ENCODE measurements at regions not wholly inside any gene's neighbourhood (a gene's known extent, or its start where the extent isn't known, plus 50 kb on each side); places are given as distances from the start of the nearest gene placed in this dataset.
"Not testable (repeated sequence)": the region's sequence is repeated elsewhere in the genome, so short reads cannot be mapped to it uniquely, and the experiment has no call there.

- no peak for DNase-seq (ENCODE audit: low read depth in 2 of 2)
These were observed 332.2 kb upstream of the RBMS3 start for GRCh38 chr3:28948685-28949084.

GRCh38 chr3:28949580-28949979 lies 331.3 kb upstream of the RBMS3 start:
- no peak for DNase-seq (ENCODE audit: low read depth in 2 of 2)

GRCh38 chr3:28950614-28951013 lies 330.3 kb upstream of the RBMS3 start:
- no peak for DNase-seq (ENCODE audit: low read depth in 2 of 2)

- DNase-seq (ENCODE audit: low read depth in 2 of 2) = no peak
These were observed 328.9 kb upstream of the RBMS3 start for GRCh38 chr3:28951772-28952556.

GRCh38 chr3:28958656-28959055 lies 322.2 kb upstream of the RBMS3 start:
- DNase-seq (ENCODE audit: low read depth in 2 of 2) = no peak

GRCh38 chr3:28971156-28971555 lies 309.7 kb upstream of the RBMS3 start:
- DNase-seq (ENCODE audit: low read depth in 2 of 2) = no peak

- DNase-seq (ENCODE audit: low read depth in 2 of 2) = no peak
These were observed 307.9 kb upstream of the RBMS3 start for GRCh38 chr3:28972921-28973320.

GRCh38 chr3:28973609-28974008 lies 307.3 kb upstream of the RBMS3 start:
- DNase-seq (ENCODE audit: low read depth in 2 of 2) = no peak

- DNase-seq (ENCODE audit: low read depth in 2 of 2) = no peak
These were observed 302.8 kb upstream of the RBMS3 start for GRCh38 chr3:28978092-28978491.

GRCh38 chr3:28980131-28980530 lies 300.7 kb upstream of the RBMS3 start:
- no peak for DNase-seq (ENCODE audit: low read depth in 2 of 2)

- no peak for DNase-seq (ENCODE audit: low read depth in 2 of 2)
These were observed 300.2 kb upstream of the RBMS3 start for GRCh38 chr3:28980631-28981030.

GRCh38 chr3:28982906-28983305 lies 298.0 kb upstream of the RBMS3 start:
- DNase-seq (ENCODE audit: low read depth in 2 of 2) = no peak

GRCh38 chr3:28986922-28987321 lies 293.9 kb upstream of the RBMS3 start:
- no peak for DNase-seq (ENCODE audit: low read depth in 2 of 2)

GRCh38 chr3:28989646-28990089 lies 291.2 kb upstream of the RBMS3 start:
- DNase-seq (ENCODE audit: low read depth in 2 of 2) = no peak

- no peak for DNase-seq (ENCODE audit: low read depth in 2 of 2)
These were observed 286.5 kb upstream of the RBMS3 start for GRCh38 chr3:28994161-28994905.

GRCh38 chr3:29004885-29005599 lies 275.8 kb upstream of the RBMS3 start:
- no peak for DNase-seq (ENCODE audit: low read depth in 2 of 2)

GRCh38 chr3:29005862-29006261 lies 275.0 kb upstream of the RBMS3 start:
- no peak for DNase-seq (ENCODE audit: low read depth in 2 of 2)

- no peak for DNase-seq (ENCODE audit: low read depth in 2 of 2)
These were observed 269.4 kb upstream of the RBMS3 start for GRCh38 chr3:29011441-29011840.

- DNase-seq (ENCODE audit: low read depth in 2 of 2) = no peak
These were observed 268.9 kb upstream of the RBMS3 start for GRCh38 chr3:29011966-29012365.

- DNase-seq (ENCODE audit: low read depth in 2 of 2) = no peak
These were observed 257.9 kb upstream of the RBMS3 start for GRCh38 chr3:29022976-29023375.

- DNase-seq (ENCODE audit: low read depth in 2 of 2) = no peak
These were observed 254.6 kb upstream of the RBMS3 start for GRCh38 chr3:29026286-29026685.

- DNase-seq (ENCODE audit: low read depth in 2 of 2) = no peak
These were observed 253.9 kb upstream of the RBMS3 start for GRCh38 chr3:29026959-29027358.

- not testable (repeated sequence) for DNase-seq (ENCODE audit: low read depth in 2 of 2)
These were observed 249.7 kb upstream of the RBMS3 start for GRCh38 chr3:29031175-29031574.

All from stimulated activated CD8-positive, alpha-beta memory T cell treated with anti-CD3 and anti-CD28 coated beads, Interleukin-2, amount 100 ng/mL, for 48 hours (primary cell).